ENCODE measurements at regions not wholly inside any gene's neighbourhood (a gene's known extent, or its start where the extent isn't known, plus 50 kb on each side); places are given as distances from the start of the nearest gene placed in this dataset.

DNA sequence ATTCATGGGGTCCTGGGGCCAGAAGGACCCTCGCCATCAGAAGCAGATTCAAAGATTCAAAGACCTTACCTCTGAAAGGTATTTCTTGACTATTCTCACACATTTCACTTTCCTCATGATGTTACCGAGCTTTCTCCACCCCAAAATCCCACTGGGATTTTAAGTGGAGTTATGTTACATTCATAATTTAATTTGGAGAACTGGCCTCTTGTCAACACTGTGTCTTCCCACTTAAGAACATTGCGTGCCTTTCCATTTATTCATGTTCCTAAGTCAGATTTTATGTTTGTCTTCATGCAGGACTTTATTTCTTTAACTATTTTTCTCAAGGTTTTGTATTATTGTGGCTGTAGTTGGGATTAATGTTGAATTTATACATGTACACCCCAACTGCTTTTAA lies 123.5 kb upstream of the BMPER start:
- no peak overlapping the region for H3K27ac ChIP-seq (ENCODE audit: control insufficient read depth, insufficient read depth, low read length)
- no peak for TF ChIP-seq EZH2 (IDR thresholded peaks at IDR 0.05; ENCODE audit: low read length)
- TF ChIP-seq, protein P1, sequence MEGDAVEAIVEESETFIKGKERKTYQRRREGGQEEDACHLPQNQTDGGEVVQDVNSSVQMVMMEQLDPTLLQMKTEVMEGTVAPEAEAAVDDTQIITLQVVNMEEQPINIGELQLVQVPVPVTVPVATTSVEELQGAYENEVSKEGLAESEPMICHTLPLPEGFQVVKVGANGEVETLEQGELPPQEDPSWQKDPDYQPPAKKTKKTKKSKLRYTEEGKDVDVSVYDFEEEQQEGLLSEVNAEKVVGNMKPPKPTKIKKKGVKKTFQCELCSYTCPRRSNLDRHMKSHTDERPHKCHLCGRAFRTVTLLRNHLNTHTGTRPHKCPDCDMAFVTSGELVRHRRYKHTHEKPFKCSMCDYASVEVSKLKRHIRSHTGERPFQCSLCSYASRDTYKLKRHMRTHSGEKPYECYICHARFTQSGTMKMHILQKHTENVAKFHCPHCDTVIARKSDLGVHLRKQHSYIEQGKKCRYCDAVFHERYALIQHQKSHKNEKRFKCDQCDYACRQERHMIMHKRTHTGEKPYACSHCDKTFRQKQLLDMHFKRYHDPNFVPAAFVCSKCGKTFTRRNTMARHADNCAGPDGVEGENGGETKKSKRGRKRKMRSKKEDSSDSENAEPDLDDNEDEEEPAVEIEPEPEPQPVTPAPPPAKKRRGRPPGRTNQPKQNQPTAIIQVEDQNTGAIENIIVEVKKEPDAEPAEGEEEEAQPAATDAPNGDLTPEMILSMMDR (optimal IDR thresholded peaks at IDR 0.05 in 1 of 3, IDR thresholded peaks at IDR 0.05 in 1 of 3, conservative IDR thresholded peaks at IDR 0.05 in 1 of 3; ENCODE audit: extremely low read depth in 1 of 3, insufficient read depth in 2 of 3, low read length in 3 of 3), result no peak
- no peak for FAIRE-seq

DNA sequence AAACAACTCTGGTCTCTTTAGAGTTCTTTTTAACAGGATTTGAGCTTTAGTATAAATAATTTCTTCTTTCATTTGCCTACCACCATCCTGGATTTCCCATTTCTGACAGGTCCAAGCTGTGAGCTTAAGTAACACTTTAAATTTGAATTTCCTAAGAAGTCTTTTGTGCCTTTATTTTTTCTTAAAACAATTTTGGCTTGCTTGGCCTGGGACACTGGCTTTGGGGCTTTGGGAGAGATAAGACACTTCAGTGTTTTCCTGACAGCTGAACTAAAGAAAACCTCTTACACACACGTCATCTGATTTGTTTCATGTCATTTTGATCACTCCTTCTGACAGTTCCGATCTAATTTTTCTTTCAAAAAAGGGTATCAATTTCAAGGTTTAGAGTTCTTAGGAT lies 121.3 kb upstream of the BMPER start:
- no peaks in the 10 kb centered on the region for H4K20me1 ChIP-seq (ENCODE audit: control insufficient read depth, extremely low read depth, insufficient read depth, low read length)
- no peak for DNase-seq (ENCODE audit: low read depth, low spot score)
- no peaks in the 10 kb centered on the region for H3K79me2 ChIP-seq (ENCODE audit: control insufficient read depth, insufficient read depth, low read length)
- FAIRE-seq, result no peak
- H3K4me2 ChIP-seq (ENCODE audit: control insufficient read depth, extremely low read depth, insufficient read depth, low read depth, low read length), result no peak overlapping the region
- H3K36me3 ChIP-seq (ENCODE audit: control insufficient read depth in 2 of 2, extremely low read depth in 1 of 2, insufficient read depth in 2 of 2, low read length in 2 of 2), result no peaks in the 10 kb centered on the region
- dilution Hi-C loops (cut with MboI; ENCODE audit: extremely low pct_ligation_motif_present, low sequenced_read_pairs), result no loop called here
- no peaks in the 10 kb centered on the region for H3K9me3 ChIP-seq (ENCODE audit: control insufficient read depth, low read depth, low read length)
- no peak overlapping the region for H3K4me3 ChIP-seq (ENCODE audit: control insufficient read depth in 2 of 3, extremely low read depth in 1 of 3, insufficient read depth in 2 of 3, low read depth in 1 of 3, low read length in 3 of 3)
- H3K27me3 ChIP-seq (ENCODE audit: control insufficient read depth, extremely low read depth, insufficient read depth, low read length), result no peaks in the 10 kb centered on the region
- no peaks in the 10 kb centered on the region for H3K4me1 ChIP-seq (ENCODE audit: control insufficient read depth, extremely low read depth, insufficient read depth, low read length)
- no peak overlapping the region for H3K27ac ChIP-seq (ENCODE audit: control insufficient read depth, insufficient read depth, low read length)
- no peak overlapping the region for H3K9ac ChIP-seq (ENCODE audit: control insufficient read depth, extremely low read depth, insufficient read depth, low read length)
- H3K9me1 ChIP-seq (ENCODE audit: control insufficient read depth, extremely low read depth, insufficient read depth, low read length), result no peaks in the 10 kb centered on the region
- H2AFZ ChIP-seq (ENCODE audit: control insufficient read depth, low read length), result no peak overlapping the region
- TF ChIP-seq EZH2 (IDR thresholded peaks at IDR 0.05; ENCODE audit: low read length), result no peak
- TF ChIP-seq, protein P1 (optimal IDR thresholded peaks at IDR 0.05 in 1 of 3, IDR thresholded peaks at IDR 0.05 in 1 of 3, conservative IDR thresholded peaks at IDR 0.05 in 1 of 3; ENCODE audit: extremely low read depth in 1 of 3, insufficient read depth in 2 of 3, low read length in 3 of 3), result no peak

More for the DNA sequence above, 123.5 kb upstream of the BMPER start:
- no peaks in the 10 kb centered on the region for H3K79me2 ChIP-seq (ENCODE audit: control insufficient read depth, insufficient read depth, low read length)
- no peak for DNase-seq (ENCODE audit: low read depth, low spot score)
- no peak overlapping the region for H2AFZ ChIP-seq (ENCODE audit: control insufficient read depth, low read length)
- H3K4me3 ChIP-seq (ENCODE audit: control insufficient read depth in 2 of 3, extremely low read depth in 1 of 3, insufficient read depth in 2 of 3, low read depth in 1 of 3, low read length in 3 of 3), result no peak overlapping the region
- no peak overlapping the region for H3K4me2 ChIP-seq (ENCODE audit: control insufficient read depth, extremely low read depth, insufficient read depth, low read depth, low read length)
- no peaks in the 10 kb centered on the region for H3K36me3 ChIP-seq (ENCODE audit: control insufficient read depth in 2 of 2, extremely low read depth in 1 of 2, insufficient read depth in 2 of 2, low read length in 2 of 2)
- dilution Hi-C loops (cut with MboI; ENCODE audit: extremely low pct_ligation_motif_present, low sequenced_read_pairs), result no loop called here
- H3K9ac ChIP-seq (ENCODE audit: control insufficient read depth, extremely low read depth, insufficient read depth, low read length), result no peak overlapping the region
- H3K27me3 ChIP-seq (ENCODE audit: control insufficient read depth, extremely low read depth, insufficient read depth, low read length), result no peaks in the 10 kb centered on the region
- no peaks in the 10 kb centered on the region for H4K20me1 ChIP-seq (ENCODE audit: control insufficient read depth, extremely low read depth, insufficient read depth, low read length)
- no peaks in the 10 kb centered on the region for H3K4me1 ChIP-seq (ENCODE audit: control insufficient read depth, extremely low read depth, insufficient read depth, low read length)
- no peaks in the 10 kb centered on the region for H3K9me1 ChIP-seq (ENCODE audit: control insufficient read depth, extremely low read depth, insufficient read depth, low read length)
- no peaks in the 10 kb centered on the region for H3K9me3 ChIP-seq (ENCODE audit: control insufficient read depth, low read depth, low read length)

Data from keratinocyte (primary cell).